ENCODE measurements at regions not wholly inside any gene's neighbourhood (a gene's known extent, or its start where the extent isn't known, plus 50 kb on each side); places are given as distances from the start of the nearest gene placed in this dataset.
"Not testable (repeated sequence)": the region's sequence is repeated elsewhere in the genome, so short reads cannot be mapped to it uniquely, and the experiment has no call there.

GRCh38 chr10:59018977-59019376 lies 157.5 kb upstream of the PHYHIPL start:
- intact Hi-C loops (cut with DNase I): no loop called here
- DNase-seq (ENCODE audit: low spot score): no peak
- ATAC-seq: peak; percentile 63

- peak; percentile 55 for ATAC-seq
- intact Hi-C loops (cut with DNase I): no loop called here
These were observed 156.8 kb upstream of the PHYHIPL start for GRCh38 chr10:59019603-59020002.

GRCh38 chr10:59020502-59020901 lies 155.9 kb upstream of the PHYHIPL start:
- DNase-seq (ENCODE audit: low spot score): no peak
- intact Hi-C loops (cut with DNase I): no loop called here
- no peak for ATAC-seq

More at GRCh38 chr10:59019603-59020002, 156.8 kb upstream of the PHYHIPL start:
- no peak for DNase-seq (ENCODE audit: low spot score)

DNA sequence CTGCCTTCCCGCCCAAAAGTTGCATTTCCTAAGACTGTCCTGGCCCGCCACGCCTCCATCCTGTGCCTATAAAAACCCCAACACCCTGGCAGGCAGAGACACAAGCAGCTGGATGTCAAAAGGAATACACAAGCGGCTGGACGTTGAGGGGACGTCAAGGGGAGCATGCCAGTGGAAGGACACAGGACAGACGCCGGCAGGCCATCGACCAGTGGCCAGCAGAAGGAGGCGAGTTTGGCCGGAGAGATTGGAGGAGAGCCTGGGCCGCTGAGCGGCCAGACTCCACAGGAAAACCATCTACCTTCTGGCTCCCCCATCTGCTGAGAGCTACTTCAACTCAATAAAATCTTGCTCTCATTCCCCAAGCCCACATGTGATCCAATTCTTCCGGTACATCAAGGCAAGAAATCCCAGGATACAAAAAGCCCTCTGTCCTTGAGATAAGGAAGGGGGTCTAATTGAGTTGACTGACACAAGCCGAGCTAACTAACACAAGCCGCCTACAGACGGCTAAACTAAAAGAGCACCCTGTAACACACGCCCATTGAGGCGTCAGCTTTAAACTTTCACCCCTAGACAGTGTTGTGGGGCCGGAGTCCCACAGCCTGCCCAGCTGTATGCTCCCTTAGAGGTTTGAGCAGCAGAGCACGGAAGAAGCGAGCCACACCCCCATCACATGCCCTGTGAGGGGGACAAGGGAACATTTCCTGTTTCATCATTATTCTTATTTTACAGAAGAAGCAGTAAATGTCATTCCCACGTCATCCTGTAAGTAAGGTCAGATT lies 150.3 kb upstream of the PHYHIPL start:
- DNase-seq (ENCODE audit: low spot score) (no peak), ATAC-seq (no peak)
- intact Hi-C loops (cut with DNase I): no loop called here

DNA sequence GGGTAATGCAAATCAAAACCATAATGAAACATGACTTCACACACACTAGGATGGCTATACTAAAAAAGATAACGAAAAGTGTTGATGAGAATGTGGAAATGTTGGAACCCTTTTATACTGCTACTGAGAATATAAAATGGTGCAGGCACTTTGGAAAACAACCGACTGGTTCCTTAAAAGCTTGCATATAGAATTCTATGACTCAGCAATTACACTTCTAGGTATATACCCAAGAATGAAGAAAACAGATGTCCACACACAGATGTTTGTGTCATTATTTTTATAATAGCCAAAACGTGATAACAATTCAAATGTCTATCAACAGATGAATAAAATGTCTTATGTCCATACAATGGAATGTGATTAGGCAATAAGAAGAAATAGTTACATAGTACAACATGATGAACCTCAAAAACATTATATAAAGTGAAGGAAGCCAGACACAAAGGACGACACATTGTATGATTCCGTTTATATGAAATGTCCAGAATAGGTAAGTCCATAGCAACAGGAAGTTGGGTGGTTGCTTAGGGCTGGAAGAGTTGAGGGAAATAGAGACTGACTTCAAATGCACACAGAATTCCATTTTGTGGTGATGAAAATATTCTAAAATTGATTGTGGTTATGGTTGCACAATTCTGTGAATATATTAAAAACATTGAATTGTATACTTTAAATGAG lies 148.3 kb upstream of the PHYHIPL start:
- ATAC-seq (no peak), DNase-seq (ENCODE audit: low spot score) (no peak)
- intact Hi-C loops (cut with DNase I): no loop called here

DNA sequence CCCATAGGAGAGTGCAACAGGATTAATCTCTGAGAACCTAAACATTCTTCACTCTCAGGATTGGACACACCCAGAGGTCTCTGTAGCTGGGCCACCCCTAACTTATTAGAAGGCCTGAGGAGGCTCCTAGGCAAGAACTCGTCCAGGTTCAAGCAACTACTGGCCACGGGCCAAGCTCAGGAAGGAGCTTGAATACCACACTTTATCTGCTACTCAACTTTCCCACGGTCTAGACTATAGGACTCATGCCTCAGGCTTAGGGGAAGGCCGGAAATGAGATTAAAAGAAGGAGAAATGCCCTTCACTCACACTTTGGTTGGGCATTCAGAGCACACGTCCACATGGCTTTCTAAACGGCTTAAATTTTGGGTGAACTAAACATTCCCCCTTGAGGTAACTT lies 142.8 kb upstream of the PHYHIPL start:
- intact Hi-C loops (cut with DNase I): no loop called here
- ATAC-seq: no peak

DNA sequence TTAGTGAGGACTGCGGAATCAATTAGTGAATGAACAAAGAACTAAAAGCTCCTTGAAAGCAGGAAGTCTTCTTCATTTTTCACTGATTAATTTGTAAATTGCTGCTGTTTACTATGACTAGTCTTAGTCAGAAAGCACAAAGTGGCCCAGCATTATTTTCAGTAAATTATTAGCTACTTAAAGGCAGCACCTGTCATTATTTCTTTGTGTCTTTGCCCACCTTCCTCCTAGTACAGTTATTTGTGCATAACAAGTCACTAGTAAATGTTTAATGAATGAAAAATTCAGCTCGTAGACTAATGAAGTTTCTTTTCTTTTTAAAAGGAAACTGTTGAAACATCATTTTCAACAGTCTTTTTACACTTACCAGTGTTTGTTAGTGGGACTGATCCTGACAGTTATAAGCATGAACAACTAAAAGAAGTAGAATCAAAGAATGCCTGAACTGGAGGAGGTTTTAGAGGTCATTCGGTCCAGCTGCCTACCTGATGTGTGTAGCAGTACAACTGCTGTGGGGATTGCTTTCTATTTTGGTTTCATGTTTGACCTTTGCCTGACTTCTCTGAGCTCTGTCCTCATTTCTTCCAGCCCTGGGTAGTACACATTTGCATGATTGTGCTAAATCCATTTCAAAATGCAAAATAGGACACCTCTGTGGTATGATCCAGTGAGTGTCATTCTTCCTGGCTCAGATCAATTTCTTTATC lies 140.0 kb upstream of the PHYHIPL start:
- no peak for DNase-seq (ENCODE audit: low spot score)
- peak; percentile 26 for ATAC-seq
- intact Hi-C loops (cut with DNase I): no loop called here

More for the DNA sequence above, 142.8 kb upstream of the PHYHIPL start:
- no peak for DNase-seq (ENCODE audit: low spot score)

GRCh38 chr10:59037018-59037389 lies 139.4 kb upstream of the PHYHIPL start:
- ATAC-seq (no peak), DNase-seq (ENCODE audit: low spot score) (no peak)
- intact Hi-C loops (cut with DNase I): no loop called here

DNA sequence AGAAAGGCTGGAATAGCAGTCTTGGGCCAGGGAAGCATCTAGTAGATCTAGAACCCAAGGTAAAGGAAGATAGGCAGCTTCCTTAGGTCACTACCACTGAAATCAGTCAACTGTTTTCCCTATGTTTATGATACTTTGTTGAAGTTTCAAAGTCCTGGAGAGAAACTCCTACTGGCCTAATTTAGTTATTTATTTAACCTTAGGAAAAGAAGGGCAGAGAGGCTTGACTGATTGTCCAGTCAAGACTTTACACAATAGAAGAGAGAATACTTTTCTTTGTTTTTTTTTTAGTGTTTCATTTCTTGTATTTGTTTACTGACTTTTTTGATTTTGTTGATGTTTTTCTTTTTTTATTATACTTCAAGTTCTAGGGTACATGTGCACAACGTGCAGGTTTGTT lies 138.9 kb upstream of the PHYHIPL start:
- intact Hi-C loops (cut with DNase I): no loop called here
- no peak for ATAC-seq
- no peak for DNase-seq (ENCODE audit: low spot score)

DNA sequence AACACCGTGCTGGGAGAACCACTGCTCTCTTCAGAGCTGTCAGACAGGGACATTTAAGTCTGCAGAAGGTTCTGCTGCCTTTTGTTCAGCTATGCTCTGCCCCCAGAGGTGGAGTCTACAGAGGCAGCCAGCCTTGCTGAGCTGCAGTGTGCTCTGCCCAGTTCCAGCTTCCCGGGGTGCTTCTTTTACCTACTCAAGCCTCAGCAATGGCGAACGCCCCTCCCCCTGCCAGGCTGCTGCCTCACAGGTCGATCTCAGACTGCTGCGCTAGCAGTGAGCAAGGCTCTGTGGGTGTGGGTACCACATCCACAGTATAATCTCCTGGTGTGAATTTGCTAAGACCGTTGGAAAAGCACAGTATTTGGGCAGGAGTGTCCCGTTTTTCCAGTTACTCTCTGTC lies 133.1 kb upstream of the PHYHIPL start:
- DNase-seq (ENCODE audit: low spot score); intact Hi-C loops (cut with DNase I); ATAC-seq: not testable (repeated sequence)

- intact Hi-C loops (cut with DNase I): no loop called here
- no peak for ATAC-seq
- DNase-seq (ENCODE audit: low spot score): no peak
These were observed 129.3 kb upstream of the PHYHIPL start for GRCh38 chr10:59047180-59047579.

- intact Hi-C loops (cut with DNase I): no loop called here
- no peak for ATAC-seq
- no peak for DNase-seq (ENCODE audit: low spot score)
These were observed 128.4 kb upstream of the PHYHIPL start for GRCh38 chr10:59047957-59048618.

DNA sequence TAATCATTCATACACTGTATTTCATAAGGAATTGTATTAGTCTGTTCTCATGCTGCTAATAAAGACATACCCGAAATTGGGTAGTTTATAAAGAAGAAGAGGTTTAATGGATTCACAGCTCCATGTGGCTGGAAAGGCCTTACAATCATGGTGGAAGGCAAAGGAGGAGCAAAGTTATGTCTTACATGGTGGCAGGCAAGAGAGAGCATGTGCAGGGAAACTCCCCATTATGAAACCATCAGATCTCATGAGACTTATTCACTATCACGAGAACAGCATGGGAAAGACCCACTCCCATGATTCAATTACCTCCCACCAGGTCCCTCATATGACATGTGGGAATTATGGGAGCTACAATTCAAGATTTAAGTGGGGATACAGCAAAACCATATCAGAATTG lies 122.9 kb upstream of the PHYHIPL start:
- ATAC-seq; intact Hi-C loops (cut with DNase I); DNase-seq (ENCODE audit: low spot score): not testable (repeated sequence)

GRCh38 chr10:59055045-59055444 lies 121.4 kb upstream of the PHYHIPL start:
- ATAC-seq (no peak), DNase-seq (ENCODE audit: low spot score) (no peak)
- intact Hi-C loops (cut with DNase I): no loop called here

- DNase-seq (ENCODE audit: low spot score): no peak
- intact Hi-C loops (cut with DNase I): no loop called here
- ATAC-seq: peak; percentile 67
These were observed 119.1 kb upstream of the PHYHIPL start for GRCh38 chr10:59057345-59057744.

- DNase-seq (ENCODE audit: low spot score) (no peak), ATAC-seq (no peak)
- intact Hi-C loops (cut with DNase I): no loop called here
These were observed 115.6 kb upstream of the PHYHIPL start for GRCh38 chr10:59060852-59061251.

- intact Hi-C loops (cut with DNase I): no loop called here
- ATAC-seq: no peak
- DNase-seq (ENCODE audit: low spot score): no peak
These were observed 113.0 kb upstream of the PHYHIPL start for GRCh38 chr10:59063491-59063890.

- ATAC-seq (no peak), DNase-seq (ENCODE audit: low spot score) (no peak)
- intact Hi-C loops (cut with DNase I): no loop called here
These were observed 112.3 kb upstream of the PHYHIPL start for GRCh38 chr10:59064080-59064692.
